Erythroblast (primary cell): ENCODE measurements at regions not wholly inside any gene's neighbourhood (a gene's known extent, or its start where the extent isn't known, plus 50 kb on each side); places are given as distances from the start of the nearest gene placed in this dataset.

Experiments used
- DNase-seq, 2 experiments: peaks; one replicate each; lab custom pipeline; 2025; lab: John Stamatoyannopoulos, UW
- GATA1 ChIP-seq: IDR thresholded peaks from 2 replicates; pipeline ENCODE4 v1.6.1; 2011; ENCODE audit warnings: low read depth, mild to moderate bottlenecking, control low read depth, low read length, moderate library complexity
- POLR2A ChIP-seq: IDR thresholded peaks from 2 replicates; pipeline ENCODE4 v1.6.1; 2011; ENCODE audit warnings: mild to moderate bottlenecking, low read length

DNA sequence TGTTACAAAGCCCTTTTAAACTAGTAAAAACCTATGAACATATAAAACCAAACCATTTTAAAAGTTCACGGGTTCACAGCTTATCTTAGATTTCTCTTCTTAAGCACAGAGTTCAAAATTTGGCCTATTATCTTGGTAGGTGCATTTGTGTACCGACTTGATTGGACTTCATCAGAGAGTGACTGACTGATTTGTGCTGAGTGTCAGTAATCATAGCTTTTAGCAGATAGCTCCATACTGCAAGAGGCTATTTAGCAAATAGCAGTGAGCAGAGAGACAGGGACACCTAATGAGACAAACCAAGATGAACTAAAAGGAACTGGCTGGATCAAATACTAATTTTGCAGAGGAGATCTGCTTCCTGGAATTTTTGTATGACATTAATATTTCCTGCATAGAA lies 274.5 kb downstream of the PRR16 start:
- TF ChIP-seq GATA1, result no peak
- TF ChIP-seq POLR2A, result no peak
- DNase-seq, result no peak

DNA sequence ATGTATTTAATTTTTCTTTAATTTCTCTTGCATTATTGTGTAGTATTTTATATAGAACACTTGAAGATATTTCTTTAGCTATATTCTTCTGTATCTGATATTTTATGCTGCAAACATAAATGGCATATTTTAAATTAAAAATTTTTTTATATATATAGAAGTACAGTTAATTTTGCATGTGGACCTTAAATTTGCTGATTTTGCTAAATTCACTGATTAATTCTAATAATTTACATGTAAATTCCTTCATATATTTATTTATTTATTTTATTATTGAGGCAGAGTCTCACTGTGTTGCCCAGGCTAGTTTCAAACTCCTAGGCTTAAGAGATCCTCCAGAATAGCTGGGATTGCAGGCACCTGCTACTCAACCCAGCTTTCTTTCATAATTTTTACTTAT lies 276.9 kb downstream of the PRR16 start:
- TF ChIP-seq POLR2A (no peak), GATA1 (no peak)

DNA sequence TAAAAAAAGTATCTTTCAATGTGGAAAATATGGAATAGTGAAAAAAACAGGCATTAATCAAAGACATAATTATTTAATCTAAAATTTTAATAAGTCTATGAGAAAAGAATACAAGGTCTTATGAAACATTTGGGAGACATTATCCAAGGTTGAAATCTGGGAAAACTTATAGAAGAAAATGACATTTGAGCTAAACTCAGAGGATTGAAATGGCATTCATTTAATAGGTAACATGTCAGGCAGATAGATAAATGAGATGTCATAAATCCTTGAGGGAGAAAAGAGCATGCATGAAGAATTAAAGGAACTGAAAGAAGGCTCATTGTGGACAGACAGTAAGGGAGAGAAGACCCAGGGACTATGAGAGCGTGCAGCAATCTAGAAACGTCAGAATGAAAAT lies 284.4 kb downstream of the PRR16 start:
- DNase-seq, result no peak
- TF ChIP-seq GATA1, result no peak

More for the DNA sequence above, 276.9 kb downstream of the PRR16 start:
- DNase-seq, result no peak

DNA sequence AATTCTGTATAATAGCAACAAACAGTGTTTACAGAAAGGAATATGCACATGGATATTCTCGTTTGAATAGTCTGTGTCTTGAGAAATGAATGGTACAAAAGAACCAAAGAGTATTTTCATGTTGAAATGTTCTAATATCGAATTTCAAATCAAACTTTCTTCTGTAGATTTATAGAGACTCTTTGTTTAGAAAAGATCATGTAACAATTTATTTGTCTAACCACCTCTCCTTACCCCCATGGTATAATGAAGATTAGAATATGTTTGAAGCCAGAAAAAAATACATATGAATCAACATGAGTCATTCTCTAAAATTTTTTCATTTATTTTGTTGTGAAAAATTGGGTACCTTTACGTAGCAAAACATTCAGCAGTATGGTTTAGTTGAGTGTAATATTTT lies 285.6 kb downstream of the PRR16 start:
- DNase-seq, result no peak
- no peak for TF ChIP-seq GATA1
- TF ChIP-seq POLR2A, result no peak

DNA sequence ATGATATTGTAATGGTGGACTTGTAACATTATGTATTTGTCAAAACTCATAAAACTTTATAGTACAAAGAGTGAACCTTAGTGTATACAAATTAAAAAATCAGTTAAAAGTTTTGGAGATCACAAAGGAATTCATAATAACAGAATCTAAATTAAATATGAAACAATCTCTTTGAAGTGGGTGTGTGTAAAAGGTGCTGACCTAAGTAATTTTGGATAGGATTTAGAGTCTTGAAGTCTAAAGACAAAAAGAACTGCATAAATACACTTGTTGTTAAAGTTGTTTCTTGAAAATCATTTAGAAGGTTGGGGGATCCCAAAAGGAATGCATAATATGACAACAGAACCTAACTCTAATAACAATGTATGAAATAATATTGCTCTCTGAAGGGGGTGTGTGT lies 295.5 kb downstream of the PRR16 start:
- TF ChIP-seq GATA1 (no peak), POLR2A (no peak)
- no peak for DNase-seq

DNA sequence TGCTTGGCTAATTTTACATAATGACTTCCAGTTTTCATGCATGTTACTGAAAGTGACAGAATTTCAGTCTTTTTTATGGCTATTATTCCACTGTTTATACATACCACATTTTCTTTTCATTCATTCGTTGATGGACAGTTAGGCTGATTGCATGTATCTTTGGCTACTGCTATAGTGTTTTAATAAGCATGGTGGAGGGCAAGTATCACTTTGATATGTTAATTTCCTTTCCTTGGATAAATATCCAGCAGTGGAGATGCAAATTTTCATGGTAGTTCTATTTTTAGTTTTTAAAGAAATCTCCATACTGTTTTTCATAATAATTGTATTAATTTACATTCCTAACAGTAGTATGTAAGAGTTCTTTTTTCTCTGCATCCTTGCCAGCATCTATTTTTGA lies 297.9 kb downstream of the PRR16 start:
- TF ChIP-seq GATA1, result no peak
- no peak for TF ChIP-seq POLR2A

DNA sequence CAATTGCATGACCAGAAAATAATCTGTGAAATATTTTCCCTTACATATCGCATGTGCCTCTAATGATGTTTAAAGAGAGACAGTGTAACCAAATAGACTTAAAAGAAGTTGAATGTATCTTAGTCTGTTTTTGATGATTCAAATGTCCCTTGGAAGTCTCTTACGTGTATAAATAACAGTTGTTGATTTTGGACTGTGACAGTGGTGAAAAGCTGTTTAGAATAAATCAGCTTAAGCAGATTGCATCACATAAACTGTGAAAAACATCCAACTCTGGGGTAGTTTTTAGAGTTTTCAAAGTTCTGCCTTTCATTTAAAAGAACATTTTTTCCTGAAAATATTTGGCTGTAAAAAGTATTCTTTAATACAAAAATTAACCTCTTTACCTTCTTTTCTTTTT lies 301.1 kb downstream of the PRR16 start:
- TF ChIP-seq GATA1 (no peak), POLR2A (no peak)
- DNase-seq, result no peak

More for the DNA sequence above, 297.9 kb downstream of the PRR16 start:
- no peak for DNase-seq

DNA sequence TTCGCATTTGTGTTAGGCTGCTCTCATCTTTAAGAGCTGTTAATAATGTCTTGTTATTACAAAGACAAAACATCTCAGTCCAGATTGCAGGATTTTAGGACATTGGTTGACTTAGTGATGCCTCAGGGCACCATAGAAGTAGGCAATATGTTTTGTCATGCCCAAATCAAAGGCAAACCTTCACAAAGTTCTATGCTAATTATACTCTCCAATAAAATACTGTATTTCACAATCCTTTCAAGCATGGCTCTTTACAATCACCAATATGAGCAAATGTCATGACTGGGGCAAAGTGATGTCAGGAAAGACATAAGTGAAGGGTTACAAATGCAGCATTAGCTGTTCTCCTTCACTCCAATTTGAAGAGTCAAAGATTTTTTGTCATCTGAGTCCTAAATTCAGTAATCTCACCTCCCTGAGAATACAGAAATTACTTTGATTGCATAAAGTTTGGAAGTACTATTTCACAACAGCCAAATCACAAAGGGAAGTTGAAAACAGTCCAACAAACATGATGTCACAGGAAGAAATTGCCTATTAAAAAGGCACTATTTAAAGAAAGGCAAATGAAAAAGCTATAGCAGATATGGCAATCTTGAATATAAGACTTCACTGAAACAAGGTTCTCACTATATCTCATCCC lies 303.2 kb downstream of the PRR16 start:
- TF ChIP-seq GATA1, result no peak
- TF ChIP-seq POLR2A, result no peak
- DNase-seq, result no peak

DNA sequence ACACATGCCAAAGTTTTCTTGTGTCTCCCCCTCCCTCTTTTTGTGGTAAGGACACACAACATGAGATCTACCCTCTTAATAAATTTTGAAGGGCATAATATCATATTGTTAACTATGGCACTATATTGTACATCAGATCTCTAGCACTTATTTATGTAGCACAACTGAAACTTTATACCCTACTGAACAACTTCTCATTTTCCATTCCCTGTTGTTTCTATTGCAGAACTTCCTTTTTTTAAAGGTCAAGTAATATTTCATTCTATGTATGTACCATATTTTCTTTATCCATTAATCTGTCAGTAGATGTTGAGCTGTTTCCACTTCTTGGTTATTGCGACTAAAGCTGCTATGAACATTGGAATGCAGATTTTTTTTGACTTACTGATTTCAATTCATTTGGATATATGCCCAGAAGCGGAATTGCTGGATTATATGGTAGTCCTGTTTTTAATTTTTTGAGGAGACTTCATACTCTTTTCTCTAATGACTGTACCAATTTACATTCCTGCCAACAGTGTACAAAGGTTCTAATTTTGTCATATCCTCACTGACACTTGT lies 305.3 kb downstream of the PRR16 start:
- TF ChIP-seq GATA1 (no peak), POLR2A (no peak)
- DNase-seq, result no peak

DNA sequence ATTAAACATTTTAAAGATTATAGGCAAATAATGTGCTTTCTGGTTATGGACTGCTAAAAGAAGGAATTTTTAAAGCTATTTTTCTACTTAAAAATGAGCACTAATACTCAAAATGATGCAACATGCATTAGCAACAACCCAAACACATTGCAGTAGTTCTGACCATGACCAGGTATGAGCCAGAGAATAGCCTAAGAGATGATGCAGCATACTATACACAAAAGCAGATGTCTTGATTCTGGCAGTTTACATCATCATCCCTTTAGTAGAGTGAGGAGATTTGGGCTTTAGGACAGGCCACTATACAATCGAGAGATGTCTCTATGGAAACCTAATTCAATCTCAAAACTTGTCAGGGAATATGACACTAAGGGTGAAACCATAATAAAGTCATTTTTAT lies 307.1 kb downstream of the PRR16 start:
- TF ChIP-seq POLR2A (no peak), GATA1 (no peak)
- no peak for DNase-seq

DNA sequence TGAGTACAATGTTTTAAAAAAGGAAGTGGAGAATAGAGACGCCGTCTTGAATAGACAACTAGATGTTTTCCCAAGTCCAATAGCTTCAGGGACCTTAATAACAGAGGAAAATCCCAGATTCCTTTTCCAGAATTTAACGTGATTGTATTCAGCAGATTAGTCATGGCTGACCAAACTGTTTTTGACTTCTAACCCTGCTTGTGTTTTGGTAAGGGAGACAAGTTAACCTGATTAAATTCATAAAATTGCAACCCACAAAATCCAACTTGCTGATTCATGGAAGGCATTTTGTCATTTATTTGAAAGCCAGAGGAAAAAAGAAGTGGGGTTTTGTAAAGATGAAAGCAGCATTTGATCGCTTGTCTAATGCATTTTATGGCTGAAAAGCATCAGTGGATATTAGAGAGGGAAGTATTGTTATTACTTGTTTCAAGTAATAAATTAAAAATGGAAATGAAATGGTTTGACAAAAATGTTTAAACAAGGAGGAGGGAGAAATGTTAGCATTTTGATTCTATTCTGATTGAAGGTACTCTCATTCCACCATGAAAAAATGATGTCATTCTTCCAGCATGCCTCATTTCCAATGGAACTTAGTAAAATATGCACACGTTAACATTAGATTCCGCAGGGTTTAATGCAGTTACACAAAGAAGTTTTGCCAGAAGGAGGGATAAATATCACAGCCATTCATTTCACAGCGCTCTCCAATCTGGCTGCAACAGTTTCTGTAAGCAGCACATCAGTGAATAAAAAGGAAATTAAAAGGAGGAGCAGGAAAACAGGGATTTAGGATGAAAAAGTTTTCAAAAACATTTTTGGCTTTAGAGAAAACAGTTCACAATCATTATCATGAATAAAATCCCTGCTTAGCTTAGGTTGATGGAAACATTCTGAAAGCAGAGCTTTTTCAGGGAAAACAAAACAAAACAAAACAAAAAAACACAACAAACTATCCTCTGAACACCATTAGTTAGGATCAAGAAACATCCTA lies 314.7 kb downstream of the PRR16 start:
- no peak for DNase-seq
- TF ChIP-seq GATA1, result no peak
- TF ChIP-seq POLR2A, result no peak

DNA sequence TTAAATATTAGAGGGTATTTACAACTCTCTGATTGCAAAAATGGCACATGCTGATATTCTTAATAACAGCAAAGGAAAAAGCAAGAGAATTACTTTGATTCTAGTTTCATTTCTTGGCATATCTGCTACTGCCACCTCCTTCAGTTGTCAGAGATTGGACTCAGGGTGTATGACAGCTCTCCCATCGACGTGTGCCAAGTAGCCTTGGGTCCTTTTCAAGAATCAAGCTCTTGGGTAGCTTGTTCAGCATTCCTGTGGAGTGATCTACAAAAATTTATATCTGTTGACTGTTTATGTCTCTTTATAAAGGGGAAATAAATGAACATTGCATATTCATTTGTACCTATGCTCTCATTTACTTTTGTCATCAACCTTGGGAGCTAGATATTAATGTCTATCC lies 315.6 kb downstream of the PRR16 start:
- DNase-seq, result no peak
- TF ChIP-seq GATA1 (no peak), POLR2A (no peak)

DNA sequence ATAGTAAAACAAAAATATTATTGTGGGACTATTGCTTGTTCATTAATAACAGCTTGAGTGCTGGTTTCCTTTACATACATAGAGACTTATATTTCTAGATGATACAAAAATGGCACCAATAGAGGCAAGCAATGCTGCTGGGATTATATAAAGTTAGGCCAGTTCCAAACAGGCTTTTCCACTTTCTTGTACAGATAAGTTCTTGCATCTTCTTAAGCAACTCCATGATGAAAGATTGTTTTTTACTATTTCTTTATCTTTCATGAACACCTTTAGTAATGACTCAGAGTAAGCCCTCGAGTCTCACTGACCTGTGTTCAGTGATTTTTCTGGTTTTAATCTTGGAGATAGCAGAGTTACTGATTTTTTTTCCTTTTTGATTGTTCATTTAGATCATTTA lies 324.4 kb downstream of the PRR16 start:
- TF ChIP-seq POLR2A (no peak), GATA1 (no peak)
- no peak for DNase-seq

DNA sequence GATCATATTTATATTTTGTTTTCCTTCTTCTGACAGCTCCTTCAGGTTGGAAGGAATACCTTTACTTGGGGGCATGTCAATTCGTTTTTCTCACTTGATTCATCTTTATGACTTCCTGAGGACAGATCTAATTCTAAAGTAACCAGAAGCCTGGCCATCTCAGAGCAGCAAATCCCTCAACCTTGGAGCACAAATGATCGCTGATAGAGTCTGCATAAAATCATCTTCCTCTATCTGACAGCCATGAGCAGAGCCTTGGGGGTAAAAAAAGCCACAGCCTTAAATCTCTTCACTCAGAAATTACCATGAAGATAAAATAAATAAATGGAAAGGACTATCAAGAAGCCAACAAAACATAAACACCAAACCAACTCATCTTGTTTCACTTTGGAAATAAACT lies 325.8 kb downstream of the PRR16 start:
- no peak for DNase-seq
- no peak for TF ChIP-seq POLR2A

DNA sequence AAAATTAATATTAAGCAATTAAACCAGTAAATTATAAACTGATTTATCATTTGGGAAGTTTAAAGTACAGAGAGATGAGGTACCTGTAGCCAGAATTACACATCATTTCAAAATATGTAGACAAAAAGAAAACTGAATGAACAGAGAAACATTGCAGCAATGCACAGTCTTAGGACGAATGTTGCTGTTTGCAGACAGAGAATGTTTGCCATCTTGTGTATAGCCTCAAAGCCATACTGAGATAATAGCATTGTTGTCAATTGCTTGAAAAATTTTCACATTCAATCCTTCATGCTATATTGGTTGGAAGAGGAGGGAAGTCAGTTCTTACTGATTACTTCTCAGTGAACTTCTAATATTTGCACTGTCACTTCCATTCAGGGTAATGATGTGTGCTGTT lies 326.2 kb downstream of the PRR16 start:
- TF ChIP-seq POLR2A (no peak), GATA1 (no peak)
- DNase-seq, result no peak
